Transverse colon (tissue), 4 donors: ENCODE measurements at regions not wholly inside any gene's neighbourhood (a gene's known extent, or its start where the extent isn't known, plus 50 kb on each side); places are given as distances from the start of the nearest gene placed in this dataset.

Experiments
- DNase-seq: peaks from one replicate; pipeline ENCODE4 v3.0.0-alpha.2; 2019
- H3K27ac ChIP-seq, 4 donors: fragments of 200-600 bp; sonication (generic); 2 replicates each; pipeline ENCODE4 v1.5.1; 2016 to 2018; ENCODE audit warnings: inconsistent platforms in 4 of 4
- H3K27me3 ChIP-seq: fragments of 200-600 bp; sonication (generic); 2 replicates; pipeline ENCODE4 v1.5.1; 2017; ENCODE audit warnings: inconsistent platforms
- H3K36me3 ChIP-seq, 4 donors: fragments of 200-600 bp; sonication (generic); 2 replicates each; pipeline ENCODE4 v1.5.1; 2017 to 2019; ENCODE audit warnings: inconsistent platforms in 4 of 4
- H3K4me1 ChIP-seq, 4 donors: fragments of 200-600 bp; sonication (generic); 2 replicates each; pipeline ENCODE4 v1.5.1; 2017 to 2020; ENCODE audit warnings: inconsistent platforms in 4 of 4
- H3K4me3 ChIP-seq, 4 donors: fragments of 200-600 bp; sonication (generic); 1 replicate in 1 of 4; 2 replicates in 3 of 4; pipeline versions ENCODE4 v1.5.1 to v1.6.1; 2017 to 2019; ENCODE audit warnings: inconsistent platforms in 4 of 4
- H3K9me3 ChIP-seq, 2 donors: fragments of 200-600 bp; sonication (generic); 2 replicates each; pipeline ENCODE4 v1.5.1; 2017 to 2019; ENCODE audit warnings: inconsistent platforms in 2 of 2
- CTCF ChIP-seq, 5 experiments: fragments of 200-600 bp in 3 of 5; fragments of 450-650 bp in 2 of 5; sonication (generic) in 3 of 5; IDR thresholded peaks; 1 replicate in 2 of 5; 2 replicates in 3 of 5; pipeline ENCODE4 v1.5.1; 2016 to 2017; ENCODE audit warnings: antibody characterized with exemption in 5 of 5, inconsistent platforms in 3 of 5, mild to moderate bottlenecking in 2 of 5, moderate library complexity in 1 of 5
- EP300 ChIP-seq: sonication (generic); formaldehyde crosslinking; IDR thresholded peaks from one replicate; pipeline ENCODE4 v1.6.1; 2017; ENCODE audit warnings: antibody characterized with exemption, low read depth
- POLR2A ChIP-seq: fragments of 450-650 bp; IDR thresholded peaks from one replicate; pipeline ENCODE4 v1.6.1; 2016; ENCODE audit warnings: antibody characterized with exemption, mild to moderate bottlenecking, moderate library complexity
- POLR2AphosphoS5 ChIP-seq, 3 donors: sonication (generic); formaldehyde crosslinking; IDR thresholded peaks; one replicate each; pipeline ENCODE4 v1.6.1; 2016; ENCODE audit warnings: antibody characterized with exemption in 3 of 3
- WGBS, 2 donors: methylation state at CpG; one replicate each; pipeline ENCODE4 v1.1.5; 2018; ENCODE audit warnings: low coverage in 1 of 2; 5-methylcytosine and 5-hydroxymethylcytosine counted together
- in situ Hi-C, 4 donors: fragments of 200-750 bp; cut with MboI; loops; one replicate each; pipeline versions ENCODE4 v1.15.0 to v1.15.1; 2017; ENCODE audit warnings: low sequenced_read_pairs in 3 of 4, low pct_ligation_motif_present in 1 of 4, low pct_unique_long_range_greater_than_20kb in 1 of 4
- intact Hi-C: fragments of 100-400 bp; cut with DNase I; formaldehyde crosslinking; loops from one replicate; pipeline ENCODE4 v1.15.1; 2023; ENCODE audit warnings: low total_unique reads

DNA sequence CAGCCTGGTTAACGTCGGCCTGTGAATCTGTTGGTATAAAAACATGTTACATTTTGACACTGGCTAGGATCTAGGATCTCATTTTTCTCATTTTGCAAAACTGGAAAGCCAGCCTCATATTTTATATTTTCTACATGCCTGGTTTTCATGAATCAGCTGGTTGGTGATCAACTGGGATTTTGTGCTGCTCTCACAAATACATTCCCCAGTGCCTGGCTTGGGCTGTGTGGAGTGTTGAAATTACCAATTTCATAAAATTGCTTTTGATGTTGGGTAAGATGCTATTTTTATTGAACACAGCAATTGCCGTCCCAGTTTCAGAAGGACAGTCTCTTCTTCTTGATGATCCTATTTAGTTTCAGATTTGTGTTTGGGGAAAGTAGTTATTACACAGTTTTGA is 604.3 kb downstream of the TAFA4 start:
- in situ Hi-C loops, result no loop called here
- WGBS, 2 donors, result 60 to 89% methylated on average over 1 to 3 of the region's 3 CpGs
- H3K4me3 ChIP-seq, result no peak overlapping the region
- H3K27ac ChIP-seq, result no peak overlapping the region
- no peaks in the 10 kb centered on the region for H3K9me3 ChIP-seq
- no peak for DNase-seq
- no peaks in the 10 kb centered on the region for H3K36me3 ChIP-seq
- no peaks in the 10 kb centered on the region for H3K27me3 ChIP-seq
- no peaks in the 10 kb centered on the region for H3K4me1 ChIP-seq
- intact Hi-C loops, result no loop called here
- TF ChIP-seq POLR2A (no peak), POLR2AphosphoS5 (IDR thresholded peaks at IDR 0.05) (no peak), CTCF (IDR thresholded peaks at IDR 0.05) (no peak), EP300 (no peak)

- Histone ChIP-seq H3K27ac (no peak overlapping the region), H3K27me3 (no peaks in the 10 kb centered on the region), H3K4me1 (no peaks in the 10 kb centered on the region), H3K36me3 (no peaks in the 10 kb centered on the region), H3K9me3 (no peaks in the 10 kb centered on the region), H3K4me3 (no peak overlapping the region)
- in situ Hi-C loops (no loop called here), intact Hi-C loops (no loop called here)
- no peak for DNase-seq
- TF ChIP-seq EP300 (no peak), POLR2AphosphoS5 (IDR thresholded peaks at IDR 0.05) (no peak), CTCF (IDR thresholded peaks at IDR 0.05) (no peak), POLR2A (no peak)
- 57 to 79% methylated on average over 1 of the region's 1 CpG for WGBS, 2 donors
Observed at GRCh38 chr3:68315964-68316363, 616.4 kb downstream of the TAFA4 start.

GRCh38 chr3:68315546-68315945 is 616.8 kb downstream of the TAFA4 start:
- Histone ChIP-seq H3K9me3 (no peaks in the 10 kb centered on the region), H3K27me3 (no peaks in the 10 kb centered on the region), H3K4me1 (no peaks in the 10 kb centered on the region), H3K27ac (no peak overlapping the region), H3K36me3 (no peaks in the 10 kb centered on the region), H3K4me3 (no peak overlapping the region)
- no peak for DNase-seq
- 65 to 71% methylated on average over 1 of the region's 1 CpG for WGBS, 2 donors
- in situ Hi-C loops (no loop called here), intact Hi-C loops (no loop called here)
- TF ChIP-seq POLR2AphosphoS5 (IDR thresholded peaks at IDR 0.05), result no peak
- TF ChIP-seq EP300, result no peak
- TF ChIP-seq CTCF (IDR thresholded peaks at IDR 0.05), result no peak
- no peak for TF ChIP-seq POLR2A

GRCh38 chr3:68306571-68306970 is 625.8 kb downstream of the TAFA4 start:
- H3K4me3 ChIP-seq, result no peak overlapping the region
- in situ Hi-C loops, result no loop called here
- no peak for TF ChIP-seq EP300
- H3K27ac ChIP-seq, result no peak overlapping the region
- no peaks in the 10 kb centered on the region for H3K36me3 ChIP-seq
- no peak for DNase-seq
- intact Hi-C loops, result no loop called here
- H3K9me3 ChIP-seq, result no peaks in the 10 kb centered on the region
- 72 to 77% methylated on average over 2 of the region's 2 CpGs for WGBS, 2 donors
- no peaks in the 10 kb centered on the region for H3K4me1 ChIP-seq
- no peaks in the 10 kb centered on the region for H3K27me3 ChIP-seq

DNA sequence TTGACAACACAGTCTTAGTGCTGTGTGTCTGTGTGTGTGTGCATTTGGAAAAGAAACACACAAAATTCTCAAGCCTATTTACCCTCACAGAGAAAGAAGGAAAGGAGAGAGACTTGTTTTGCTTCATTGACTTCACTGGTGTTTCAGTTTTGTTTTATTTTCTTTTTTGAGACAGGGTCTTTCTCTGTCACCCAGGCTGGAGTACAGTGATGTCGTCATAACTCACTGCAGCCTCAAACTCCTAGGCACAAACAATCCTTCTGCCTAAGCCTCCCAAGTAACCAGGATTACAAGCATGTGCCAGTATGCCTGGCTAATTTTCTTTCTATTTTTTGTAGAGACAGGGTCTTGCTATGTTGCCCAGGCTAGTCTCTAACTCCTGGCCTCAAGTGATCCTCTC is 636.9 kb downstream of the TAFA4 start:
- no peak for DNase-seq
- Histone ChIP-seq H3K27me3 (no peaks in the 10 kb centered on the region), H3K9me3 (no peaks in the 10 kb centered on the region), H3K4me1 (no peaks in the 10 kb centered on the region), H3K36me3 (no peaks in the 10 kb centered on the region), H3K27ac (no peak overlapping the region), H3K4me3 (no peak overlapping the region)
- 71 to 94% methylated on average over 1 of the region's 1 CpG for WGBS, 2 donors
- intact Hi-C loops, result no loop called here
- in situ Hi-C loops, result no loop called here
- TF ChIP-seq POLR2A (no peak), POLR2AphosphoS5 (IDR thresholded peaks at IDR 0.05) (no peak), EP300 (no peak)
